ENCODE measurements at regions not wholly inside any gene's neighbourhood (a gene's known extent, or its start where the extent isn't known, plus 50 kb on each side); places are given as distances from the start of the nearest gene placed in this dataset.

- TF ChIP-seq CTCF (conservative IDR thresholded peaks at IDR 0.05 in 1 of 2, IDR thresholded peaks at IDR 0.05 in 1 of 2; ENCODE audit: extremely low read depth in 1 of 2, insufficient read depth in 1 of 2, low read depth in 1 of 2, low read length in 2 of 2) = no peak
- TF ChIP-seq EZH2 (IDR thresholded peaks at IDR 0.05; ENCODE audit: borderline replicate concordance, low read length) = no peak
Observed at GRCh38 chr4:3353752-3354454, 61.1 kb downstream of the RGS12 start.
